ENCODE measurements at regions not wholly inside any gene's neighbourhood (a gene's known extent, or its start where the extent isn't known, plus 50 kb on each side); places are given as distances from the start of the nearest gene placed in this dataset.

DNA sequence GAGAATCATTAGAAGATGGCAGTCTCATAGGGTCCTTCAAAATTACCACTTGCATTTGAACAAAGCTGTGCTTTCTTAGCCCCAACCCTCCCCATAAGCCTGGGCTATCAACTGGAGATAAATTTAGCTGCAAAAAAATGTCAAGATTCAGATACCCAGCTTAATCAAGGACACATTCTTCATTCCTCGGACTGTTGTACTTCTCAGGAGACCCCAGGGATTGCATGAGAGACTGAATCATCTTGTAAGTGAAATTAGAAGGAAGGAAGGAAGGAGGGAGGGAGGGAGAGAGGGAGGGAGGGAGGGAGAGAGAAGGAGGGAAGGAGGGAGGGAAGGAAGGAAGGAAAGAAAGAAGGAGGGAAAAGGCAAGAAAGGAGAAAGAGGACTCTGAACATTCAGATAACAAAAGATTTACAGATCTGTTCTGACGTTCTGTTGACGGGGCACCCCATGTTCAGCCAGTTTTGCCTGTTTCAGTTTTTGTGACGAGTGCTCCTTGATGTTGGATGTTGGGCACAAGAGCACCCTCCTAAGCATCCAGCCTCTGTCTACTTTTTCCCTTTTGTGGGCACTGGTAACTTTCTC lies 498.7 kb downstream of the PREX1 start:
- TF ChIP-seq FOXK2 (IDR thresholded peaks at IDR 0.05) (no peak), SP1 (IDR thresholded peaks at IDR 0.05) (no peak), FOXA1 (IDR thresholded peaks at IDR 0.05) (no peak), L3MBTL2 (conservative IDR thresholded peaks at IDR 0.05) (no peak), FOXM1 (IDR thresholded peaks at IDR 0.05; ENCODE audit: borderline replicate concordance) (no peak), SUZ12 (IDR thresholded peaks at IDR 0.05) (no peak), CTBP1 (IDR thresholded peaks at IDR 0.05; ENCODE audit: borderline replicate concordance) (no peak)
- TF ChIP-seq, protein P1, sequence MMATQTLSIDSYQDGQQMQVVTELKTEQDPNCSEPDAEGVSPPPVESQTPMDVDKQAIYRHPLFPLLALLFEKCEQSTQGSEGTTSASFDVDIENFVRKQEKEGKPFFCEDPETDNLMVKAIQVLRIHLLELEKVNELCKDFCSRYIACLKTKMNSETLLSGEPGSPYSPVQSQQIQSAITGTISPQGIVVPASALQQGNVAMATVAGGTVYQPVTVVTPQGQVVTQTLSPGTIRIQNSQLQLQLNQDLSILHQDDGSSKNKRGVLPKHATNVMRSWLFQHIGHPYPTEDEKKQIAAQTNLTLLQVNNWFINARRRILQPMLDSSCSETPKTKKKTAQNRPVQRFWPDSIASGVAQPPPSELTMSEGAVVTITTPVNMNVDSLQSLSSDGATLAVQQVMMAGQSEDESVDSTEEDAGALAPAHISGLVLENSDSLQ (IDR thresholded peaks at IDR 0.05): no peak

Measured in HEK293T (cell line).